ENCODE measurements at regions not wholly inside any gene's neighbourhood (a gene's known extent, or its start where the extent isn't known, plus 50 kb on each side); places are given as distances from the start of the nearest gene placed in this dataset.
"Not testable (repeated sequence)": the region's sequence is repeated elsewhere in the genome, so short reads cannot be mapped to it uniquely, and the experiment has no call there.

DNA sequence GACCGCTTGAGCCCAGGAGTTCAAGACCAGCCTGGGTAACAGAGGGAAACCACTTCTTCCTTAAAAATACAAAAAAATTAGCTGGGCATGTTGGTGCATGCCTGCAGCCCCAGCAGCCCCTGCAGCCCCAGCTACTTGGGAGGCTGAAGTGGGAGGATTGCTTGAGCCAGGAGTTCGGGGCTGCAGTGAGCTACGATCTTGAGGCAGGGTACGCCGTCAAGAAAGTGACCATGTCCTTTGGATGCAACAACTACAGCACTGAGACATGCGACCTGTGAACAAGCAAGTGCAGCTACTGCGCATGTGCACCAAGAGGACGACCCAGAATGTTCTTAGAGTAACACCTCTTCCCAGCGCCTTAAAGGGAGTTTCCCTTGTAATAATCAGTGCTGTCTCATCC lies 66.6 kb upstream of the ZNF479 start:
- DNase-seq (ENCODE audit: low spot score): peak; percentile 29
- TF ChIP-seq, protein P1, sequence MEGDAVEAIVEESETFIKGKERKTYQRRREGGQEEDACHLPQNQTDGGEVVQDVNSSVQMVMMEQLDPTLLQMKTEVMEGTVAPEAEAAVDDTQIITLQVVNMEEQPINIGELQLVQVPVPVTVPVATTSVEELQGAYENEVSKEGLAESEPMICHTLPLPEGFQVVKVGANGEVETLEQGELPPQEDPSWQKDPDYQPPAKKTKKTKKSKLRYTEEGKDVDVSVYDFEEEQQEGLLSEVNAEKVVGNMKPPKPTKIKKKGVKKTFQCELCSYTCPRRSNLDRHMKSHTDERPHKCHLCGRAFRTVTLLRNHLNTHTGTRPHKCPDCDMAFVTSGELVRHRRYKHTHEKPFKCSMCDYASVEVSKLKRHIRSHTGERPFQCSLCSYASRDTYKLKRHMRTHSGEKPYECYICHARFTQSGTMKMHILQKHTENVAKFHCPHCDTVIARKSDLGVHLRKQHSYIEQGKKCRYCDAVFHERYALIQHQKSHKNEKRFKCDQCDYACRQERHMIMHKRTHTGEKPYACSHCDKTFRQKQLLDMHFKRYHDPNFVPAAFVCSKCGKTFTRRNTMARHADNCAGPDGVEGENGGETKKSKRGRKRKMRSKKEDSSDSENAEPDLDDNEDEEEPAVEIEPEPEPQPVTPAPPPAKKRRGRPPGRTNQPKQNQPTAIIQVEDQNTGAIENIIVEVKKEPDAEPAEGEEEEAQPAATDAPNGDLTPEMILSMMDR (IDR thresholded peaks at IDR 0.05): no peak
- Histone ChIP-seq H3K4me3 (no peak overlapping the region), H3K27ac (no peak overlapping the region)

- TF ChIP-seq, protein P1 (IDR thresholded peaks at IDR 0.05): no peak
These were observed 67.0 kb upstream of the ZNF479 start for GRCh38 chr7:57199252-57199651.

GRCh38 chr7:57201021-57201894 lies 69.0 kb upstream of the ZNF479 start:
- no peak for DNase-seq (ENCODE audit: low spot score)
- TF ChIP-seq, protein P1 (IDR thresholded peaks at IDR 0.05): no peak
- no peak overlapping the region for H3K4me3 ChIP-seq
- H3K27ac ChIP-seq: no peak overlapping the region

More at GRCh38 chr7:57199252-57199651, 67.0 kb upstream of the ZNF479 start:
- peak; percentile 41 for DNase-seq (ENCODE audit: low spot score)
- no peak overlapping the region for H3K4me3 ChIP-seq
- no peak overlapping the region for H3K27ac ChIP-seq

- Histone ChIP-seq H3K4me3 (no peak overlapping the region), H3K27ac (no peak overlapping the region)
- TF ChIP-seq, protein P1 (IDR thresholded peaks at IDR 0.05): no peak
- DNase-seq (ENCODE audit: low spot score): no peak
These were observed 69.6 kb upstream of the ZNF479 start for GRCh38 chr7:57201895-57202210.

GRCh38 chr7:57202274-57202673 lies 70.0 kb upstream of the ZNF479 start:
- Histone ChIP-seq H3K4me3 (no peak overlapping the region), H3K27ac (no peak overlapping the region)
- DNase-seq (ENCODE audit: low spot score): peak; percentile 26
- TF ChIP-seq, protein P1 (IDR thresholded peaks at IDR 0.05): no peak

DNA sequence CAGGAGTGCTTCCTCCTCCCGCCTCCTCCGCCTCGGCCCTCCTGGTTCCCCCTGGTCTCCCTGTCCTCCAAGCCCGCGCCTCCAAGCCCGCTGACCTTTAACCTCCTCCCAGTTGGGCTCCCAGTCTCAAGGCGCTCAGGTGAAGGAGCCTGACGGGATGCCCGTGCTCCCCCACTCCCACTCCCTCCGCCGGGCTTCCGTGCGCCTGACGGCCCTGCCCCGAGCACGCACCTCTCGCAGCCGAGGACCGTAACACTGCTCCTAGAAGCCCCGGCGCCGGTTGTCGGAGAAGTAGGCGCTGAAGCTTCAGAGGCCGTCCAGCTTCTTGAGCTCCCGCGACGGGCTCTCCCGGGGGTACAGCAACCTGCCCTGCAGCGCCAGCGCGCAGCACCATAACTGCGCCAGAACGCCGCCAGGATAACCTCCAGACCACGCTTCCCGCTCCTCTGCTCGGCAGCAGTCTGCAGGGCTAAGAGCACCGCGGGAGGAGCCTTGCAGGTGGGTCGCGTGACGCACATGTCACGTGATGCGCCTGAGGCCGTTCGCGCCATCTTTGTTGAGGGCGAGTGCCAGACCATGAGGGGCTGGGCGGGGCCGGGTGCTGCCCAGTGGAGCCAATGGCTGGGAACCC lies 71.0 kb upstream of the ZNF479 start:
- TF ChIP-seq, protein P1 (IDR thresholded peaks at IDR 0.05): no peak
- peak; percentile 40 for DNase-seq (ENCODE audit: low spot score)
- no peak overlapping the region for H3K4me3 ChIP-seq
- H3K27ac ChIP-seq: no peak overlapping the region

DNA sequence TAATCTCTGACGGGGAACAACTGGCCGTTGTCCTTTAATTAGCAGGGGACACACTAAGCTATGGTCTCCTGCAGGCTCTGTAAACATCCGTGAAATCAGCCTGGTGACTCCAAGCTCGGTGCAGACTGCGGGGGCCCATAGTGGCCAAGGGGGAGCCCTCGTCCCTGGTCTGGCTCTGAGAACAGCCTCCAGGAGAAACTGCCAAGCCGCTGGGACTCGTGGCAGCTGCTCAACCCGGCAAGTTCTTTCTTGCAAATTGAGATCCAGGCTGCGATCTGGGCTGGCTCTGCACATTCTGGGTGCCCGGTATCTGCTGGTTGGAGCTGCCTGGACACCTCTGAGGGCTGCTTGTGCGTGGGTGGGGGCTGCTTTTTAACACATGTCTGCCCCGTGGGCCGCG lies 71.6 kb upstream of the ZNF479 start:
- peak; percentile 31 for DNase-seq (ENCODE audit: low spot score)
- not testable (repeated sequence) for H3K4me3 ChIP-seq

More for the DNA sequence above, 71.6 kb upstream of the ZNF479 start:
- H3K27ac ChIP-seq: not testable (repeated sequence)

Data from coronary artery (tissue), 2 donors.